Activated CD8-positive, alpha-beta T cell treated with anti-CD3 and anti-CD28 coated beads, Interleukin-2, amount 10 ng/mL, durations not matched to agents 7 days and 5 days (primary cell): ENCODE measurements at regions not wholly inside any gene's neighbourhood (a gene's known extent, or its start where the extent isn't known, plus 50 kb on each side); places are given as distances from the start of the nearest gene placed in this dataset.
"Not testable (repeated sequence)": the region's sequence is repeated elsewhere in the genome, so short reads cannot be mapped to it uniquely, and the experiment has no call there.

Source experiments
- ATAC-seq: fragments of 150-1000 bp; cut with Tn5 transposase; one replicate; pipeline ENCODE4 v1.10.0; 2021; ENCODE audit warnings: moderate library complexity
- CTCF ChIA-PET: fragments of 350-600 bp; sonication (Branson Sonifier 250); formaldehyde crosslinking; loops from one replicate; lab custom pipeline; 2021; ENCODE audit warnings: antibody characterized with exemption; lab: Charles Lee
- POLR2A ChIA-PET: fragments of 350-600 bp; sonication (Branson Sonifier 250); formaldehyde crosslinking; loops from one replicate; lab custom pipeline; 2021; ENCODE audit warnings: antibody characterized with exemption; lab: Charles Lee
- DNase-seq: peaks from one replicate; pipeline ENCODE4 v3.0.0-alpha.2; 2020
- H3K27ac Mint-ChIP-seq: one replicate; pipeline ENCODE4 v1.8.0; 2021; ENCODE audit warnings: mild to moderate bottlenecking, mixed read lengths
- H3K27me3 Mint-ChIP-seq: one replicate; pipeline ENCODE4 v1.8.0; 2021; ENCODE audit warnings: low read depth, mixed read lengths
- H3K36me3 Mint-ChIP-seq: one replicate; pipeline ENCODE4 v1.8.0; 2021; ENCODE audit warnings: low read depth, mixed read lengths
- H3K4me1 Mint-ChIP-seq: one replicate; pipeline ENCODE4 v1.8.0; 2021; ENCODE audit warnings: low read depth, mixed read lengths
- H3K4me3 Mint-ChIP-seq: one replicate; pipeline ENCODE4 v1.8.0; 2021; ENCODE audit warnings: mild to moderate bottlenecking, mixed read lengths
- H3K9me3 Mint-ChIP-seq: one replicate; pipeline ENCODE4 v1.8.0; 2022; ENCODE audit warnings: mixed read lengths; ENCODE audit not compliant: insufficient read depth

DNA sequence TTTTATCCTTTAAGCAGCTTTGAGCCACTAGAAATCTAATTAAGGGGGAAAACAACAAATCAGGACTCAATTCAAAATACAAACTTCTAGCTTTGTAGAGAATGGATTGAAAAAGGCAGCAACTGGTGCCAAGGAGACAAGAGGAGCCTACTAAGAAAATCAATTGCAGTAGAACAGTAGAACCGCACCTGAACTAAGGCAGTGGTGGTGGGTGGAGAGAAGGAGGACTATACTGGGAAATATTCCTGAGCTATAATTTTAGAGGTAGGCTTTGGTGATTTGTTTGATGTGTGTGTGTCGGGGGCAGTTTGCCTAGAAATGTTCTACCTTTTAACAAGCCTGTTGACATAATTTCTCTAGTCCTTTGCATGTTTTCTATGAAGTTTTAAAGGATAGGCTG is 270.9 kb upstream of the SYT10 start:
- H3K36me3 Mint-ChIP-seq: no peaks in the 10 kb centered on the region
- H3K4me3 Mint-ChIP-seq: no peak overlapping the region
- ChIA-PET POLR2A (no interaction called here), CTCF (no interaction called here)
- no peaks in the 10 kb centered on the region for H3K4me1 Mint-ChIP-seq
- no peak for ATAC-seq
- no peak for DNase-seq
- H3K27ac Mint-ChIP-seq: no peak overlapping the region
- no peaks in the 10 kb centered on the region for H3K9me3 Mint-ChIP-seq
- no peaks in the 10 kb centered on the region for H3K27me3 Mint-ChIP-seq

DNA sequence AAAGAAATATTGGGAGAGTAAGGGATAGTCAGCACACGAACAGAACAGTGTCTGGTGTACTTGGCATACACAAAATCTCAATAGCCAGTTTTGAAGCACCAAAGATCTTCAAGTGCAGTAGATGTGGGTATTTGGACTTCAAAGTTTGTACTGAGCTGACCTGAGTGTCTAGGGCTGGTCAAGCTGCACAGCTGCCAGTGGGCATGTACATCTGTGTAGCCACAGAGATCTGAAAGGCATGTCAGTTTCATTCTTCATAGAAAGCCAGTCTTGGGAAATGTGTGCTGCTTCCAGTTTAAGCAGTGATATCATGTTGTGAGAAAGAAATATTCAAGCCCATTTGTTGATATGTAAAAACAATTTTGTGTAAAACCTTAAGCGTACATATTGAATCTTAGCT is 279.0 kb upstream of the SYT10 start:
- ATAC-seq (no peak), DNase-seq (no peak)
- CTCF ChIA-PET: no interaction called here
- no peaks in the 10 kb centered on the region for H3K36me3 Mint-ChIP-seq
- no peak overlapping the region for H3K4me3 Mint-ChIP-seq
- H3K27ac Mint-ChIP-seq: no peak overlapping the region
- no peaks in the 10 kb centered on the region for H3K27me3 Mint-ChIP-seq
- no peaks in the 10 kb centered on the region for H3K4me1 Mint-ChIP-seq
- POLR2A ChIA-PET: no interaction called here
- no peaks in the 10 kb centered on the region for H3K9me3 Mint-ChIP-seq

DNA sequence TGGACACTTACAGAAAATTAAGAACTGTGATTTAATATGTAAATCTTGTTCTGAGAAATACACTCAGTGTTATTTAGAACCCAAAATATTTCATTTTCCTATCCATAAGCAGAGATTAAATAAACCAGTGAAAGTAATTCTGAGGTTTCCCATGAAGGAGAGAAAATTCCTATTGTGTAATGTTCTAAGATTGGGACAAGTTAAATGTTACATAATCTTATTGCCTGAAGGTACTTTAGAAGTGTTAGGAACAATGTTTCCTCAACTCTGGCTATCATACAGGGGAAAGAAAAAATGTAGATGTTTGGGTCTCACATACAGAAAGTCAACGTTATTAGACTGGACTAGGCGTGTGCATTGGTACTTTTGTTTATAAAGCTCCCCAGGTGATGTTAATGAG is 281.9 kb upstream of the SYT10 start:
- Mint-ChIP-seq H3K4me1 (no peaks in the 10 kb centered on the region), H3K36me3 (no peaks in the 10 kb centered on the region), H3K4me3 (no peak overlapping the region), H3K27ac (no peak overlapping the region), H3K9me3 (no peaks in the 10 kb centered on the region), H3K27me3 (no peaks in the 10 kb centered on the region)
- CTCF ChIA-PET: no interaction called here
- no peak for ATAC-seq
- no peak for DNase-seq
- POLR2A ChIA-PET: no interaction called here

DNA sequence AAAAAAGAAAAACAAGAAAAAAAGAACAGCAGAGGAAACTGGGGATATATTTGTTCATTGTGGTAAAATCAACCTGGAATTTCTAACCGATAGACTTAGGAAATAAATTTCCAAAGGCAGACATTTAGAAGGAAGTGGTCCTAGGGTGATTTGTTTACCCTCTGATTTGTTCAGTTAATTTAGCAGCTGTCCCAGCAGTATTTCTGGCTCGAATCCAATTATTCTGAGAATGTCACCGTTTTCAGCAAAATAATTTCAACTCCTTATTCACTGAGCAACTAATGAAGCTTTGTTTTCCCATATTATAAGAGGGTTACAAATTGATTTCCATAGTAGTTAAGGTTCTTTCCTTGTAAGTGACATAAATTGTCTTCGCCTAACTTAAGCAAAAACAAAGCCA is 285.2 kb upstream of the SYT10 start:
- no peaks in the 10 kb centered on the region for H3K27me3 Mint-ChIP-seq

DNA sequence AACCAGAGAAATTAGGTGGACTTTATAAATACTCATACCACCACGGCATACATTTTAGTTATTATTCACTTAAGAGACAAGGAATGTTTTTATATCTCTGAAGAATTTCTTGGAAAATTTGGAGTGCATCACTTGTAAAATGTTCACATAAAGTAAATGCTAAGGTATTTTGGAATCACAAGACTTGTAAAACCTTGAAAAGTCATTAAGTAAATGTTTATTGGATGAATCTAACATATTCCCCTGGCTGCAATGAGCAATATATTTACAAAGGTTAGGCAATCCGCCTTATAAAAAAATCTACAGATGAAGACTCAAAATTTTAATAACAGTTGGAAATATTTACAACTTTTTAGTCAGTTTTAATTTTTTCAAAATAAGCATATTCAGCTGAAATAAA is 287.4 kb upstream of the ALG10 start:
- H3K4me1 Mint-ChIP-seq: no peaks in the 10 kb centered on the region
- ATAC-seq: no peak
- DNase-seq: no peak
- H3K36me3 Mint-ChIP-seq: no peaks in the 10 kb centered on the region
- POLR2A ChIA-PET: no interaction called here
- no peak overlapping the region for H3K27ac Mint-ChIP-seq
- CTCF ChIA-PET: no interaction called here
- H3K4me3 Mint-ChIP-seq: no peak overlapping the region
- H3K9me3 Mint-ChIP-seq: peaks cover 12% of the 10 kb centered on the region
- no peaks in the 10 kb centered on the region for H3K27me3 Mint-ChIP-seq

More for the DNA sequence above, 285.2 kb upstream of the SYT10 start:
- no peak overlapping the region for H3K4me3 Mint-ChIP-seq
- no peak overlapping the region for H3K27ac Mint-ChIP-seq
- H3K4me1 Mint-ChIP-seq: no peaks in the 10 kb centered on the region
- no peaks in the 10 kb centered on the region for H3K36me3 Mint-ChIP-seq
- CTCF ChIA-PET: no interaction called here
- no peak for DNase-seq
- ATAC-seq: no peak
- POLR2A ChIA-PET: no interaction called here
- peaks cover 6% of the 10 kb centered on the region for H3K9me3 Mint-ChIP-seq

DNA sequence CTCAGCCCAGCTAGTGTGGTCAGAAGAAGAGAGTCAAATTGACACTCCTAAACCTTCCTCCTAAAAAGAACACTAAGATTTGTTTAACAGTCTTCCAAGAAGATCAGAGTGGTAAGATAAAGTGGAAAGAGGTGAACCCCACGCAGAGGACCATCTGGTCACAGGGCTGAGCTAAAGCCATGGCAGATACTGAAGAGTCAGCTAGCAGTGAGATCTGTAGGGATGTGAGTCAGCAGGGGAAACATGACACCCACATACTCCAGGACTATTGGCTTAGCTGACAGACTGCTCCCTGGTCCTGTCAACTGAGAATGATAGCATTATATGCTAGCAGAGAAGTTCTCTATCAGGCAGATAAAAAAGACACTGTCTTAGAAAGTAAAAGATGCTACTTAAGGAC is 269.4 kb upstream of the ALG10 start:
- Mint-ChIP-seq H3K27ac (no peak overlapping the region), H3K27me3 (no peaks in the 10 kb centered on the region), H3K4me3 (no peak overlapping the region), H3K36me3 (no peaks in the 10 kb centered on the region), H3K4me1 (no peaks in the 10 kb centered on the region), H3K9me3 (no peaks in the 10 kb centered on the region)
- no peak for ATAC-seq
- ChIA-PET POLR2A (no interaction called here), CTCF (no interaction called here)
- no peak for DNase-seq

DNA sequence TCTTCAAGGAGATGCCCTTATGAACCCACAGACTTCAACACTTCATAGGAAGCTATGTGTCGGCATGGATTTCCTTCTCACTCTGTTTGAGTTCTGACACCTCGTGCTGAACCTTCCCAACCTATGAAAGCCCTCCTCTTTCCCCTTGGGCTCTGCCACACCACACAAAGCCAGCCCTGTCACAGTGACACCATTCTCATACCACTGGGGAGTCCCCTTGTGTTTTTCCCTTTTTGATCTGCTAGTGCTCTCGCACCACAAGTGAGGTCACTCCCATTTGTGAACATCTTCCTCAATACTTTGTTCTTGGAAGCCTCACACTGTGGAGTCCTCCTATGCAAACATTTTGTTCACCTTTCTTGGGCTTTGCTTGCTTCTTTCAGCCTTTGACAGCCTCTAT is 264.6 kb upstream of the ALG10 start:
- peaks cover 11% of the 10 kb centered on the region for H3K9me3 Mint-ChIP-seq
- ATAC-seq (no peak), DNase-seq (no peak)
- H3K4me1 Mint-ChIP-seq: no peaks in the 10 kb centered on the region
- POLR2A ChIA-PET: no interaction called here
- no peak overlapping the region for H3K27ac Mint-ChIP-seq
- H3K36me3 Mint-ChIP-seq: no peaks in the 10 kb centered on the region
- no peaks in the 10 kb centered on the region for H3K27me3 Mint-ChIP-seq
- CTCF ChIA-PET: no interaction called here
- H3K4me3 Mint-ChIP-seq: no peak overlapping the region

DNA sequence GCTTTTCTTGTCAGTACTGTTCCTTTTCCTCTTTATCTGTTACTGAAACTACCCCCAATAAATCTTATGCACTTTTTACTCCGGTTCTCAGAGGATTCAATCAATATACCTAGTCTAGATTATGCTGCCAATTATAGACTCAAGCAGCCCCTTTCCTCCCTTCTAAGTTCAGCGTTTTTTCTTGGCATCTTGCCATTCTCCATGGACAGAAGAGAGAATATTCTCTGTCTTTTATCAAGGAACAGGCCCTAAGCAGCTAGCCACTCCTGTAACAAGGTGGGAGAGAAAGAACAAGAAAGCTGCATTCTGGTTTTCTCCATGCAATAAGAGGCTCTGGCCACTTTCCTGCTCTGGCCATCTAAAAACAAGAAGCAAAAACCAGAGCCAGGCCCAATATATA is 263.0 kb upstream of the ALG10 start:
- Mint-ChIP-seq H3K4me1 (no peaks in the 10 kb centered on the region), H3K36me3 (no peaks in the 10 kb centered on the region), H3K27ac (no peak overlapping the region), H3K4me3 (no peak overlapping the region), H3K9me3 (peaks cover 17% of the 10 kb centered on the region), H3K27me3 (no peaks in the 10 kb centered on the region)
- ATAC-seq (no peak), DNase-seq (no peak)
- ChIA-PET CTCF (no interaction called here), POLR2A (no interaction called here)

DNA sequence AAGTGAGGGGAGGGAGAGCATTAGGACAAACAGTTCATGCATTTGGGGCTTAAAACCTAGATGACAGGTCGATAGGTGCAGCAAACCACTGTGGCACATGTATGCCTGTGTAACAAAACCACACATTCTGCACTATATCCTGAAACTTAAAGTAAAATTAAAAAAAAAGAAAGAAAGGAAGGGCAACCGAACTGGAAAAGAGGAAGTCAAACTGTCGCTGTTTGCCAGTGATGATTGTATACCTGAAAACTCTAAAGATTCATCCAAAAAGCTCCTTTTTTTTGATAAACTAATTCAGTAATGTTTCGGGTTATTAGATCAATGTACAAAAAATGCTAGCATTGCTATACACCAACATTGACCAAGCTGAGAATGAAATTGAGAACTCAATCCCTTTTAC is 259.0 kb upstream of the ALG10 start:
- ATAC-seq: no peak
- no peak overlapping the region for H3K4me3 Mint-ChIP-seq
- POLR2A ChIA-PET: no interaction called here

DNA sequence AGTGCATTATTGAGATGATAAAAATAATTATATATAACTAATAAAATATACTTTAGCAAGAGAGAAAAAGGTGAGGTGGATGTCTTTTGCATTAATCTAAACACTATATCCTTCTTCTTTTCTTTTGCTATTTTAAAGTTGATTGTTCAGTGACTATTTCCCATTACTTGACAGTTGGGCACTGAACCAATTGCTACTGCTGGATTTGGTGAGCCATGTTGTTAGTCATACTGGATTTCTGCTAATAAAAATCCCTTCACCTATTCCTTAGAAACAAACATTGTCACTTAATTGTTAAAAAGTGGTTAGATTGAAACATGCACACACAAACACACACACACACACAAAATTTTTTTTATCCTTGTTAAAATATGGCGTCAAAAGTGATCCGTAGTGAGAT is 251.6 kb upstream of the ALG10 start:
- no peaks in the 10 kb centered on the region for H3K4me1 Mint-ChIP-seq
- POLR2A ChIA-PET: no interaction called here
- DNase-seq: no peak

More for the DNA sequence above, 259.0 kb upstream of the ALG10 start:
- Mint-ChIP-seq H3K36me3 (no peaks in the 10 kb centered on the region), H3K27ac (no peak overlapping the region), H3K9me3 (peaks cover 19% of the 10 kb centered on the region), H3K4me1 (no peaks in the 10 kb centered on the region), H3K27me3 (no peaks in the 10 kb centered on the region)
- no peak for DNase-seq
- CTCF ChIA-PET: no interaction called here

DNA sequence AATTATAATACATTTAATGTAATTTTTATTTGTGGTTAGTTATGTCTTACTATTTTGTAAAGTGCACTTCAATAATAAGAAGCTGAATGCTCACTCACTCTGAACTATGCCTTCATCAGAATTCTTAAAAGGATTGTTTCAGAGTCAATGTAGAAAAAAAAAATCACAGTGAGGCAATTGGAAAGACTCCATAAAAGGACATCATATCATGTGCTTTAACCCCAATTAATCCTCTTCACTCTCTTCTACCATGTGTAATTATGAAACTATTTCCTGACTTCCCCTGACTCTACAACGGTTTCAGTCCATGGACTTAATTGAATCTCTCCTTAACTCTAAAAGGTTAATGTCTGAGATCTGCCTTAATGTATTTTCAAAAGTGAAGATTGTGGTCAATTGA is 250.4 kb upstream of the ALG10 start:
- no peaks in the 10 kb centered on the region for H3K27me3 Mint-ChIP-seq
- ChIA-PET CTCF (no interaction called here), POLR2A (no interaction called here)
- H3K4me1 Mint-ChIP-seq: no peaks in the 10 kb centered on the region
- H3K27ac Mint-ChIP-seq: no peak overlapping the region
- ATAC-seq (no peak), DNase-seq (no peak)
- H3K36me3 Mint-ChIP-seq: no peaks in the 10 kb centered on the region
- peaks cover 16% of the 10 kb centered on the region for H3K9me3 Mint-ChIP-seq
- no peak overlapping the region for H3K4me3 Mint-ChIP-seq

More for the DNA sequence above, 251.6 kb upstream of the ALG10 start:
- Mint-ChIP-seq H3K27me3 (no peaks in the 10 kb centered on the region), H3K27ac (no peak overlapping the region), H3K9me3 (peaks cover 16% of the 10 kb centered on the region), H3K36me3 (no peaks in the 10 kb centered on the region), H3K4me3 (no peak overlapping the region)
- CTCF ChIA-PET: no interaction called here
- ATAC-seq: no peak

DNA sequence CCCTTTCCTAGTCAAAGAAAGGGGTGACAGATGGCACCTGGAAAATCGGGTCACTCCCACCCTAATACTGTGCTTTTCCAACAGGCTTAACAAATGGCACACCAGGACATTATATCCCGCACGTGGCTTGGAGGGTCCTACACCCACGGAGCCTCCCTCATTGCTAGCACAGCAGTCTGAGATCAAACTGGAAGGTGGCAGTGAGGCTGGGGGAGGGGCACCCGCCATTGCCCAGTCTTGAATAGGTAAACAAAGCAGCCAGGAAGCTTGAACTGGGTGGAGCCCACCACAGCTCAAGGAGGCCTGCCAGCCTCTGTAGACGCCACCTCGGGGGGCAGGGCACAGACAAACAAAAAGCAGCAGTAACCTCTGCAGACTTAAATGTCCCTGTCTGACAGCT is 249.2 kb upstream of the ALG10 start:
- H3K4me1 Mint-ChIP-seq, H3K27me3 Mint-ChIP-seq, CTCF ChIA-PET: not testable (repeated sequence)

DNA sequence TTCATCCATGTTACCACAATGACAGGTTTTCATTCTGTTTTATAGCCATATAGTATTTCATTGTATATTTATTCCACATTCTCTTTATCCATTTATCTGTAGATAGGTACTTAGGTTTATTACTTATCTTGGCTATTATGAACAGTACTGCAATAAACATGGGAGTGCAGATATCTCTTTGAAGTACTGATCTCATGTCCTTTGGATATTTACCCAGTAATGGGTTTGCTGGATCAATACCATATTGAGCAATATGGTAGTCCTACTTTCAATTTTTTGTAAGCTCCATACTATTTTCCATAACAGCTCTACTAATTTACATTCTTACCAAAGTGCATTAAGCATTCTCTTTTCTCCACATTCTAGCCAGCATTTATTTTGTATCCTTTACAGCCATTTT is 235.8 kb upstream of the ALG10 start:
- Mint-ChIP-seq H3K27me3 (no peaks in the 10 kb centered on the region), H3K4me1 (no peaks in the 10 kb centered on the region), H3K36me3 (no peaks in the 10 kb centered on the region), H3K9me3 (peaks cover 11% of the 10 kb centered on the region), H3K27ac (no peak overlapping the region), H3K4me3 (no peak overlapping the region)
- CTCF ChIA-PET: no interaction called here
- DNase-seq: no peak
- no peak for ATAC-seq
- POLR2A ChIA-PET: no interaction called here

More for the DNA sequence above, 249.2 kb upstream of the ALG10 start:
- POLR2A ChIA-PET, ATAC-seq, H3K27ac Mint-ChIP-seq, H3K4me3 Mint-ChIP-seq, DNase-seq, H3K36me3 Mint-ChIP-seq: not testable (repeated sequence)
- H3K9me3 Mint-ChIP-seq: peaks cover 16% of the 10 kb centered on the region
